ENCODE measurements at regions not wholly inside any gene's neighbourhood (a gene's known extent, or its start where the extent isn't known, plus 50 kb on each side); places are given as distances from the start of the nearest gene placed in this dataset.

GRCh38 chr21:35326677-35327076 lies 277.6 kb upstream of the RUNX1 start:
- no peak for DNase-seq (ENCODE audit: low read depth, low spot score)
- ChIA-PET CTCF (no interaction called here), POLR2A (no interaction called here)
- Histone ChIP-seq H3K9me1 (replicated peaks; ENCODE audit: control insufficient read depth, extremely low read depth, insufficient read depth, low read length) (no peaks in the 10 kb centered on the region), H3K4me2 (ENCODE audit: insufficient read depth, low read length) (no peak overlapping the region), H3K27me3 (ENCODE audit: control insufficient read depth in 2 of 2, insufficient read depth in 2 of 2, low read length in 2 of 2) (peaks cover 4 to 8% of the 10 kb centered on the region in 2 experiments), H3K27ac (ENCODE audit: insufficient read depth, low read depth, low read length) (no peak overlapping the region), H3K9me3 (replicated peaks; ENCODE audit: control insufficient read depth, insufficient read depth, low read length) (no peaks in the 10 kb centered on the region), H3K79me2 (ENCODE audit: control insufficient read depth, insufficient read depth, low read length) (no peaks in the 10 kb centered on the region), H3K4me3 (replicated peaks in 1 of 3; ENCODE audit: insufficient read depth in 1 of 3, low read depth in 1 of 3, low read length in 3 of 3) (no peak overlapping the region), H3K36me3 (ENCODE audit: control insufficient read depth in 2 of 2, extremely low read depth in 1 of 2, insufficient read depth in 2 of 2, low read length in 2 of 2) (no peaks in the 10 kb centered on the region), H3K9ac (replicated peaks; ENCODE audit: extremely low read depth, insufficient read depth, low read length) (no peak overlapping the region), H3K4me1 (ENCODE audit: control insufficient read depth, extremely low read depth, insufficient read depth, low read length) (no peaks in the 10 kb centered on the region), H2AFZ (ENCODE audit: low read depth, low read length) (no peak overlapping the region), H4K20me1 (replicated peaks; ENCODE audit: control insufficient read depth, extremely low read depth, insufficient read depth, low read length) (no peaks in the 10 kb centered on the region)
- dilution Hi-C loops (cut with MboI; ENCODE audit: extremely low pct_ligation_motif_present, low sequenced_read_pairs) (no loop called here), intact Hi-C loops (cut with micrococcal nuclease) (no loop called here)
- FAIRE-seq = no peak
- BruUV-seq (replicated peaks) = no TSS peak
- TF ChIP-seq EZH2 (IDR thresholded peaks at IDR 0.05; ENCODE audit: borderline replicate concordance, low read depth, low read length, severe bottlenecking) = no peak
- no peak for TF ChIP-seq CTCF (IDR thresholded peaks at IDR 0.05; ENCODE audit: extremely low read depth in 1 of 2, insufficient read depth in 1 of 2, low read depth in 1 of 2, low read length in 2 of 2)
- TF ChIP-seq FOS (IDR thresholded peaks at IDR 0.05; ENCODE audit: borderline replicate concordance, insufficient read depth, low read length) = no peak
- no peak for TF ChIP-seq JUN (IDR thresholded peaks at IDR 0.05; ENCODE audit: borderline replicate concordance, insufficient read depth, insufficient read length, low read depth)
- TF ChIP-seq POLR2AphosphoS5 (IDR thresholded peaks at IDR 0.05; ENCODE audit: insufficient read depth, low read depth, low read length) = no peak
- no peak for TF ChIP-seq MYC (IDR thresholded peaks at IDR 0.05; ENCODE audit: low read depth, low read length)
- TF ChIP-seq POLR2A (IDR thresholded peaks at IDR 0.05; ENCODE audit: low read depth, low read length) = no peak
- TF ChIP-seq MAX (IDR thresholded peaks at IDR 0.05; ENCODE audit: insufficient read depth, insufficient read length) = no peak
- TF ChIP-seq GATA2 (IDR thresholded peaks at IDR 0.05; ENCODE audit: insufficient read depth, insufficient read length, low read depth, low read length) = no peak

Data from endothelial cell of umbilical vein (primary cell).